PC-9 (cell line): ENCODE measurements at regions not wholly inside any gene's neighbourhood (a gene's known extent, or its start where the extent isn't known, plus 50 kb on each side); places are given as distances from the start of the nearest gene placed in this dataset.

Experiments used
- EZH2 ChIP-seq: fragments of 200-600 bp; sonication (generic); IDR thresholded peaks from 2 replicates; pipeline ENCODE4 v1.8.0; 2017; ENCODE audit warnings: antibody characterized with exemption, low read depth
- TF ChIP-seq, protein P1 (sequence below): fragments of 200-600 bp; sonication (generic); conservative IDR thresholded peaks from 2 replicates; pipeline ENCODE4 v1.6.1; 2017; ENCODE audit warnings: mixed run types, antibody characterized with exemption, mild to moderate bottlenecking, moderate library complexity

DNA sequence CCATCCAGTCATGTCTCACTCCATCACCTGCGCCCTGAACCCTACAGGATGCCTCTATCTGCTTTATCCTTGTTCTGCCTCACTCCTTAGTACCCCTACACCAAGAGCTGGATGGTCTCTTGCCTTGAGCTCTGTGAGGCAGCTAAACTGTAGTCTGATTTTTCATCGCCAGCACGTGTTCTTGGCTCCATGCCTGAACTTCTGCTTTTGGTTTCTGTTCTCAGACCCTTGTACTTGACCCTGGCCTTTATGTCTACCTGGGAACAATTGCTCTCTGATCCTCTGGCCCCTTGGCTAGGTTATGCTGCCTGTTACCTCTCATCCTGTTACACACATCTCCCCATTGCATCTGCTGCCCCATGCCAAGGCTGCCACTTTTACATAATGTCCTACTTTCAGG lies 318.0 kb upstream of the LMCD1 start:
- TF ChIP-seq, protein P1, sequence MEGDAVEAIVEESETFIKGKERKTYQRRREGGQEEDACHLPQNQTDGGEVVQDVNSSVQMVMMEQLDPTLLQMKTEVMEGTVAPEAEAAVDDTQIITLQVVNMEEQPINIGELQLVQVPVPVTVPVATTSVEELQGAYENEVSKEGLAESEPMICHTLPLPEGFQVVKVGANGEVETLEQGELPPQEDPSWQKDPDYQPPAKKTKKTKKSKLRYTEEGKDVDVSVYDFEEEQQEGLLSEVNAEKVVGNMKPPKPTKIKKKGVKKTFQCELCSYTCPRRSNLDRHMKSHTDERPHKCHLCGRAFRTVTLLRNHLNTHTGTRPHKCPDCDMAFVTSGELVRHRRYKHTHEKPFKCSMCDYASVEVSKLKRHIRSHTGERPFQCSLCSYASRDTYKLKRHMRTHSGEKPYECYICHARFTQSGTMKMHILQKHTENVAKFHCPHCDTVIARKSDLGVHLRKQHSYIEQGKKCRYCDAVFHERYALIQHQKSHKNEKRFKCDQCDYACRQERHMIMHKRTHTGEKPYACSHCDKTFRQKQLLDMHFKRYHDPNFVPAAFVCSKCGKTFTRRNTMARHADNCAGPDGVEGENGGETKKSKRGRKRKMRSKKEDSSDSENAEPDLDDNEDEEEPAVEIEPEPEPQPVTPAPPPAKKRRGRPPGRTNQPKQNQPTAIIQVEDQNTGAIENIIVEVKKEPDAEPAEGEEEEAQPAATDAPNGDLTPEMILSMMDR, result no peak
- TF ChIP-seq EZH2, result no peak
